ENCODE measurements at regions not wholly inside any gene's neighbourhood (a gene's known extent, or its start where the extent isn't known, plus 50 kb on each side); places are given as distances from the start of the nearest gene placed in this dataset.

- TF ChIP-seq CTCF (IDR thresholded peaks at IDR 0.05; ENCODE audit: low read depth, low read length) (no peak), EZH2phosphoT487 (IDR thresholded peaks at IDR 0.05; ENCODE audit: low read depth) (no peak)
Measured at GRCh38 chr4:127203562-127204200, 429.1 kb upstream of the INTU start.
